GM12878 (cell line): ENCODE measurements at regions not wholly inside any gene's neighbourhood (a gene's known extent, or its start where the extent isn't known, plus 50 kb on each side); places are given as distances from the start of the nearest gene placed in this dataset.
A peak's percentile ranks its signal among the peaks of the same experiment; 100 is the strongest.

Source experiments
- ATAC-seq: fragments of 200-7000 bp; cut with Tn5 transposase; 3 replicates; pipeline ENCODE4 v1.9.1; 2020; ENCODE audit warnings: mild to moderate bottlenecking, moderate library complexity
- BruUV-seq: library from RNA; stranded (reverse); fragments of 400-500 nt; replicated peaks from 2 replicates; lab custom pipeline; 2021; lab: Mats Ljungman, UMichigan
- CTCF ChIA-PET: fragments of 300-600 bp; sonication (Branson Sonifier 250); formaldehyde crosslinking; extraction: SDS; loops from one replicate; lab custom pipeline; 2021; ENCODE audit warnings: inconsistent platforms; lab: Yijun Ruan, JAX
- POLR2A ChIA-PET: fragments of 350-600 bp; formaldehyde crosslinking; extraction: SDS; loops from one replicate; lab custom pipeline; 2021; ENCODE audit warnings: inconsistent platforms; lab: Charles Lee
- RAD21 ChIA-PET: fragments of 300-600 bp; sonication (Branson Sonifier 250); formaldehyde crosslinking; loops from one replicate; lab custom pipeline; 2023; ENCODE audit warnings: antibody characterized with exemption; ENCODE audit not compliant: unreplicated experiment; lab: Charles Lee
- SMC1A ChIA-PET: fragments of 300-600 bp; sonication (Branson Sonifier 250); formaldehyde crosslinking; loops from one replicate; lab custom pipeline; 2023; ENCODE audit not compliant: unreplicated experiment, uncharacterized antibody; lab: Charles Lee
- DNase-seq: peaks from one replicate; pipeline ENCODE4 v3.0.0-alpha.2; 2011; ENCODE audit warnings: low read depth, low spot score
- FAIRE-seq: peaks from 3 replicates; lab custom pipeline; 2011; peaks lifted over from hg19 to GRCh38; lab: Jason Lieb, UNC
- H2AFZ ChIP-seq: 2 replicates; pipeline ENCODE4 v1.6.0; 2011; ENCODE audit warnings: low read depth, low read length, control low read depth; ENCODE audit not compliant: control insufficient read depth
- H3K27ac ChIP-seq: 2 replicates; pipeline ENCODE4 v1.5.1; 2011; ENCODE audit warnings: control low read depth; ENCODE audit not compliant: control insufficient read depth, insufficient read depth
- H3K27me3 ChIP-seq, 2 experiments: replicated peaks in 1 of 2; 2 replicates each; pipeline versions ENCODE4 v1.6.0 to v1.6.1; 2011; ENCODE audit warnings: low read length in 1 of 2; ENCODE audit not compliant: control insufficient read depth in 2 of 2, insufficient read depth in 2 of 2
- H3K36me3 ChIP-seq, 2 experiments: 2 replicates each; pipeline ENCODE4 v1.5.1; 2011; ENCODE audit warnings: low read length in 1 of 2; ENCODE audit not compliant: control insufficient read depth in 2 of 2, insufficient read depth in 2 of 2
- H3K4me1 ChIP-seq: 2 replicates; pipeline ENCODE4 v1.6.1; 2011; ENCODE audit warnings: mild to moderate bottlenecking, low read length, moderate library complexity, mixed read lengths; ENCODE audit not compliant: control insufficient read depth, insufficient read depth
- H3K4me2 ChIP-seq: 2 replicates; pipeline ENCODE4 v1.6.0; 2011; ENCODE audit warnings: control low read depth; ENCODE audit not compliant: control insufficient read depth, insufficient read depth
- H3K4me3 ChIP-seq: fragments of 200-600 bp; sonication (generic); 2 replicates; pipeline ENCODE4 v1.5.1; 2016
- H3K79me2 ChIP-seq: 2 replicates; pipeline ENCODE4 v1.6.0; 2011; ENCODE audit warnings: low read length; ENCODE audit not compliant: control insufficient read depth, insufficient read depth
- H3K9ac ChIP-seq: 2 replicates; pipeline ENCODE4 v1.8.0; 2011; ENCODE audit warnings: low read length, control low read depth, mixed read lengths; ENCODE audit not compliant: control insufficient read depth, insufficient read depth
- H3K9me3 ChIP-seq: replicated peaks from 3 replicates; pipeline ENCODE4 v1.5.1; 2011; ENCODE audit warnings: mild to moderate bottlenecking, low read length; ENCODE audit not compliant: control insufficient read depth, insufficient read depth
- H4K20me1 ChIP-seq: 2 replicates; pipeline ENCODE4 v1.6.0; 2011; ENCODE audit not compliant: control insufficient read depth, insufficient read depth
- BMI1 ChIP-seq: fragments of 450-650 bp; IDR thresholded peaks from 2 replicates; pipeline ENCODE4 v1.6.1; 2016; ENCODE audit warnings: mild to moderate bottlenecking, moderate library complexity, borderline replicate concordance
- CEBPB ChIP-seq, 2 experiments: fragments of 150-350 bp in 1 of 2; IDR thresholded peaks; 2 replicates each; pipeline ENCODE4 v1.6.1; 2012 to 2014; ENCODE audit warnings: low read depth in 2 of 2, low read length in 2 of 2, borderline replicate concordance in 1 of 2, inconsistent platforms in 1 of 2
- CHD2 ChIP-seq: IDR thresholded peaks from 2 replicates; pipeline ENCODE4 v1.6.1; 2011; ENCODE audit warnings: low read depth, low read length, improper control_type of control experiment, borderline replicate concordance
- KLF5 ChIP-seq: fragments of 450-650 bp; IDR thresholded peaks from 2 replicates; pipeline ENCODE4 v1.6.1; 2014; ENCODE audit warnings: mild to moderate bottlenecking; ENCODE audit not compliant: partially characterized antibody
- SREBF2 ChIP-seq: IDR thresholded peaks from 2 replicates; pipeline ENCODE4 v1.6.1; 2012; ENCODE audit warnings: mild to moderate bottlenecking, low read length
- ZNF384 ChIP-seq: IDR thresholded peaks from 2 replicates; pipeline ENCODE4 v1.6.1; 2012; ENCODE audit warnings: low read depth, mild to moderate bottlenecking, low read length, improper control_type of control experiment, borderline replicate concordance
- WGBS: methylation state at CpG from one replicate; pipeline ENCODE4 v1.1.6; 2016; ENCODE audit warnings: low lambda C conversion rate; ENCODE audit not compliant: insufficient replicate concordance, insufficient coverage; ENCODE audit errors: missing lambda C conversion rate; 5-methylcytosine and 5-hydroxymethylcytosine counted together
- in situ Hi-C: fragments of 300-500 bp; cut with MboI; formaldehyde crosslinking; loops from 9 replicates; pipeline ENCODE4 v1.14.3; 2018; ENCODE audit warnings: mixed read lengths
- intact Hi-C: fragments of 100-400 bp; cut with micrococcal nuclease; formaldehyde crosslinking; loops from one replicate; pipeline ENCODE4 v1.14.2; 2022; ENCODE audit not compliant: unreplicated experiment
- TF ChIP-seq, protein P1 (sequence below): fragments of 450-650 bp; IDR thresholded peaks from 2 replicates; pipeline ENCODE4 v1.6.1; 2018; ENCODE audit warnings: borderline replicate concordance, mild to moderate bottlenecking; ENCODE audit not compliant: partially characterized antibody
- TF ChIP-seq, protein P2 (sequence below): IDR thresholded peaks from 2 replicates; pipeline ENCODE4 v1.6.1; 2012; ENCODE audit warnings: mild to moderate bottlenecking, low read depth, low read length
- TF ChIP-seq, protein P3 (sequence below): fragments of 450-650 bp; IDR thresholded peaks from 2 replicates; pipeline ENCODE4 v1.6.1; 2016; ENCODE audit warnings: mild to moderate bottlenecking
- TF ChIP-seq, protein P4 (sequence below): fragments of 450-650 bp; formaldehyde crosslinking; IDR thresholded peaks from 2 replicates; pipeline ENCODE4 v1.4.0; 2020; ENCODE audit warnings: mild to moderate bottlenecking, moderate library complexity

DNA sequence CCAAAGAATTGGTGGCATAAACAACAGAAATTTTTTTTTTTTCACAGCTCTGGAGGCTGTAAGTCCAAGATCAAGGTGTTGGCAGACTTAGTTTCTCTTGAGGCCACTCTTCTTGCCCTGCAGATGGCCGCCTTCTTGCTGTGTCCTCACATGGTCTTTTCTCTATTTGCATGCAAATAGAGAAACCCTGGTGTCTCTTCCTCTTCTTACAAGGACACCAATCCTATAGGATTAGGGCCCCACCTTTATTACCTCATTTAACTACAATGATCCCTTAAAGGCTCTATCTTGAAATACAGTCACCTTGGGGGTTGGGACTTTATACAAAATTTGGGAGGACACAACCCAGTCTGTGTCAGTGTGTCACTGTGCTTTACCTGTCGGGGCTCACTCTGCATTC, 175.4 kb upstream of the PGRMC2 start:
- ChIA-PET RAD21 (interaction anchor here (1.2 kb wide), 1 partner anchor 9 kb away, joined by 6 read pairs; no protein-coding TSS in a partner anchor), SMC1A (interaction anchor here (1.0 to 3.4 kb wide), 2 partner anchors 8 to 9 kb away, joined by 3 to 22 read pairs; no protein-coding TSS in a partner anchor)
- TF ChIP-seq ZNF384 (no peak), SREBF2 (no peak), CEBPB (IDR thresholded peaks at IDR 0.05; ENCODE audit: borderline replicate concordance in 1 of 2, low read depth in 2 of 2, low read length in 2 of 2) (no peak), KLF5 (no peak), CHD2 (no peak), BMI1 (no peak)
- TF ChIP-seq, protein P1, sequence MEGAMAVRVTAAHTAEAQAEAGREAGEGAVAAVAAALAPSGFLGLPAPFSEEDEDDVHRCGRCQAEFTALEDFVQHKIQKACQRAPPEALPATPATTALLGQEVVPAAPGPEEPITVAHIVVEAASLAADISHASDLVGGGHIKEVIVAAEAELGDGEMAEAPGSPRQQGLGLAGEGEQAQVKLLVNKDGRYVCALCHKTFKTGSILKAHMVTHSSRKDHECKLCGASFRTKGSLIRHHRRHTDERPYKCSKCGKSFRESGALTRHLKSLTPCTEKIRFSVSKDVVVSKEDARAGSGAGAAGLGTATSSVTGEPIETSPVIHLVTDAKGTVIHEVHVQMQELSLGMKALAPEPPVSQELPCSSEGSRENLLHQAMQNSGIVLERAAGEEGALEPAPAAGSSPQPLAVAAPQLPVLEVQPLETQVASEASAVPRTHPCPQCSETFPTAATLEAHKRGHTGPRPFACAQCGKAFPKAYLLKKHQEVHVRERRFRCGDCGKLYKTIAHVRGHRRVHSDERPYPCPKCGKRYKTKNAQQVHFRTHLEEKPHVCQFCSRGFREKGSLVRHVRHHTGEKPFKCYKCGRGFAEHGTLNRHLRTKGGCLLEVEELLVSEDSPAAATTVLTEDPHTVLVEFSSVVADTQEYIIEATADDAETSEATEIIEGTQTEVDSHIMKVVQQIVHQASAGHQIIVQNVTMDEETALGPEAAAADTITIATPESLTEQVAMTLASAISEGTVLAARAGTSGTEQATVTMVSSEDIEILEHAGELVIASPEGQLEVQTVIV = no peak
- TF ChIP-seq, protein P2, sequence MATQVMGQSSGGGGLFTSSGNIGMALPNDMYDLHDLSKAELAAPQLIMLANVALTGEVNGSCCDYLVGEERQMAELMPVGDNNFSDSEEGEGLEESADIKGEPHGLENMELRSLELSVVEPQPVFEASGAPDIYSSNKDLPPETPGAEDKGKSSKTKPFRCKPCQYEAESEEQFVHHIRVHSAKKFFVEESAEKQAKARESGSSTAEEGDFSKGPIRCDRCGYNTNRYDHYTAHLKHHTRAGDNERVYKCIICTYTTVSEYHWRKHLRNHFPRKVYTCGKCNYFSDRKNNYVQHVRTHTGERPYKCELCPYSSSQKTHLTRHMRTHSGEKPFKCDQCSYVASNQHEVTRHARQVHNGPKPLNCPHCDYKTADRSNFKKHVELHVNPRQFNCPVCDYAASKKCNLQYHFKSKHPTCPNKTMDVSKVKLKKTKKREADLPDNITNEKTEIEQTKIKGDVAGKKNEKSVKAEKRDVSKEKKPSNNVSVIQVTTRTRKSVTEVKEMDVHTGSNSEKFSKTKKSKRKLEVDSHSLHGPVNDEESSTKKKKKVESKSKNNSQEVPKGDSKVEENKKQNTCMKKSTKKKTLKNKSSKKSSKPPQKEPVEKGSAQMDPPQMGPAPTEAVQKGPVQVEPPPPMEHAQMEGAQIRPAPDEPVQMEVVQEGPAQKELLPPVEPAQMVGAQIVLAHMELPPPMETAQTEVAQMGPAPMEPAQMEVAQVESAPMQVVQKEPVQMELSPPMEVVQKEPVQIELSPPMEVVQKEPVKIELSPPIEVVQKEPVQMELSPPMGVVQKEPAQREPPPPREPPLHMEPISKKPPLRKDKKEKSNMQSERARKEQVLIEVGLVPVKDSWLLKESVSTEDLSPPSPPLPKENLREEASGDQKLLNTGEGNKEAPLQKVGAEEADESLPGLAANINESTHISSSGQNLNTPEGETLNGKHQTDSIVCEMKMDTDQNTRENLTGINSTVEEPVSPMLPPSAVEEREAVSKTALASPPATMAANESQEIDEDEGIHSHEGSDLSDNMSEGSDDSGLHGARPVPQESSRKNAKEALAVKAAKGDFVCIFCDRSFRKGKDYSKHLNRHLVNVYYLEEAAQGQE = no peak
- TF ChIP-seq, protein P3, sequence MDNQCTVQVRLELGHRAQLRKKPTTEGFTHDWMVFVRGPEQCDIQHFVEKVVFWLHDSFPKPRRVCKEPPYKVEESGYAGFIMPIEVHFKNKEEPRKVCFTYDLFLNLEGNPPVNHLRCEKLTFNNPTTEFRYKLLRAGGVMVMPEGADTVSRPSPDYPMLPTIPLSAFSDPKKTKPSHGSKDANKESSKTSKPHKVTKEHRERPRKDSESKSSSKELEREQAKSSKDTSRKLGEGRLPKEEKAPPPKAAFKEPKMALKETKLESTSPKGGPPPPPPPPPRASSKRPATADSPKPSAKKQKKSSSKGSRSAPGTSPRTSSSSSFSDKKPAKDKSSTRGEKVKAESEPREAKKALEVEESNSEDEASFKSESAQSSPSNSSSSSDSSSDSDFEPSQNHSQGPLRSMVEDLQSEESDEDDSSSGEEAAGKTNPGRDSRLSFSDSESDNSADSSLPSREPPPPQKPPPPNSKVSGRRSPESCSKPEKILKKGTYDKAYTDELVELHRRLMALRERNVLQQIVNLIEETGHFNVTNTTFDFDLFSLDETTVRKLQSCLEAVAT = no peak
- TF ChIP-seq, protein P4, sequence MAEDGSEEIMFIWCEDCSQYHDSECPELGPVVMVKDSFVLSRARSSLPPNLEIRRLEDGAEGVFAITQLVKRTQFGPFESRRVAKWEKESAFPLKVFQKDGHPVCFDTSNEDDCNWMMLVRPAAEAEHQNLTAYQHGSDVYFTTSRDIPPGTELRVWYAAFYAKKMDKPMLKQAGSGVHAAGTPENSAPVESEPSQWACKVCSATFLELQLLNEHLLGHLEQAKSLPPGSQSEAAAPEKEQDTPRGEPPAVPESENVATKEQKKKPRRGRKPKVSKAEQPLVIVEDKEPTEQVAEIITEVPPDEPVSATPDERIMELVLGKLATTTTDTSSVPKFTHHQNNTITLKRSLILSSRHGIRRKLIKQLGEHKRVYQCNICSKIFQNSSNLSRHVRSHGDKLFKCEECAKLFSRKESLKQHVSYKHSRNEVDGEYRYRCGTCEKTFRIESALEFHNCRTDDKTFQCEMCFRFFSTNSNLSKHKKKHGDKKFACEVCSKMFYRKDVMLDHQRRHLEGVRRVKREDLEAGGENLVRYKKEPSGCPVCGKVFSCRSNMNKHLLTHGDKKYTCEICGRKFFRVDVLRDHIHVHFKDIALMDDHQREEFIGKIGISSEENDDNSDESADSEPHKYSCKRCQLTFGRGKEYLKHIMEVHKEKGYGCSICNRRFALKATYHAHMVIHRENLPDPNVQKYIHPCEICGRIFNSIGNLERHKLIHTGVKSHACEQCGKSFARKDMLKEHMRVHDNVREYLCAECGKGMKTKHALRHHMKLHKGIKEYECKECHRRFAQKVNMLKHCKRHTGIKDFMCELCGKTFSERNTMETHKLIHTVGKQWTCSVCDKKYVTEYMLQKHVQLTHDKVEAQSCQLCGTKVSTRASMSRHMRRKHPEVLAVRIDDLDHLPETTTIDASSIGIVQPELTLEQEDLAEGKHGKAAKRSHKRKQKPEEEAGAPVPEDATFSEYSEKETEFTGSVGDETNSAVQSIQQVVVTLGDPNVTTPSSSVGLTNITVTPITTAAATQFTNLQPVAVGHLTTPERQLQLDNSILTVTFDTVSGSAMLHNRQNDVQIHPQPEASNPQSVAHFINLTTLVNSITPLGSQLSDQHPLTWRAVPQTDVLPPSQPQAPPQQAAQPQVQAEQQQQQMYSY (CRISPR knock-in tag) = no peak

More for the DNA sequence above, 175.4 kb upstream of the PGRMC2 start:
- 53% methylated on average over 2 of the region's 2 CpGs for WGBS
- Histone ChIP-seq H3K27me3 (no peaks in the 10 kb centered on the region), H3K9ac (no peak overlapping the region), H3K79me2 (no peaks in the 10 kb centered on the region), H2AFZ (no peak overlapping the region), H4K20me1 (no peaks in the 10 kb centered on the region), H3K9me3 (no peaks in the 10 kb centered on the region), H3K4me2 (no peak overlapping the region), H3K4me1 (no peaks in the 10 kb centered on the region), H3K4me3 (no peak overlapping the region), H3K36me3 (no peaks in the 10 kb centered on the region), H3K27ac (no peak overlapping the region)
- no TSS peak for BruUV-seq
- ATAC-seq = no peak
- DNase-seq = no peak
- ChIA-PET CTCF (interaction anchor here (5.5 kb wide), 1 partner anchor 9 kb away, joined by 36 read pairs; no protein-coding TSS in a partner anchor), POLR2A (no interaction called here)
- intact Hi-C loops (no loop called here), in situ Hi-C loops (no loop called here)
- peak; percentile 59 for FAIRE-seq
